ENCODE measurements at regions not wholly inside any gene's neighbourhood (a gene's known extent, or its start where the extent isn't known, plus 50 kb on each side); places are given as distances from the start of the nearest gene placed in this dataset.

GRCh38 chr2:176544991-176545956 is 276.0 kb downstream of the MTX2 start:
- DNase-seq = no peak

DNA sequence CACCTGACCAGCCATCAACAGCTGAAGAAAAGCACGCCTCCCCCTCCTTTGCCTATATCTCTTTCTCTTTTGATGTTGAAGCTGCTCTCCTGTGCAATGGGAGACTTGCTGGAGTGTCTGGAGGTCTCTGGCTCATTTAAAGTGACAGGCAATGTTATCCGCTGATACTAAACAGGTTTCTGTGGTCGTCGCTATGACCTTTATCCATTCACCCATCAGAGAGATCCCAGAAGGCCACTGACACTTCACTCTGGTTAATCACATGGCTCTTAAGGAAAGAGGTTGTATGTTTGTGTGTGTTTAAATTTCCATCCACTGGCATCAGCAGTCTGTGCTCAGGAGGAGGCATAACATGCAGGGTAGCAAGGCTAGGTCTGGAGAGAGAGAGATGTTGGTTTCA is 277.3 kb downstream of the MTX2 start:
- no peak for DNase-seq

- no peak for DNase-seq
Observed at GRCh38 chr2:176552501-176553135, 283.4 kb downstream of the MTX2 start.

DNA sequence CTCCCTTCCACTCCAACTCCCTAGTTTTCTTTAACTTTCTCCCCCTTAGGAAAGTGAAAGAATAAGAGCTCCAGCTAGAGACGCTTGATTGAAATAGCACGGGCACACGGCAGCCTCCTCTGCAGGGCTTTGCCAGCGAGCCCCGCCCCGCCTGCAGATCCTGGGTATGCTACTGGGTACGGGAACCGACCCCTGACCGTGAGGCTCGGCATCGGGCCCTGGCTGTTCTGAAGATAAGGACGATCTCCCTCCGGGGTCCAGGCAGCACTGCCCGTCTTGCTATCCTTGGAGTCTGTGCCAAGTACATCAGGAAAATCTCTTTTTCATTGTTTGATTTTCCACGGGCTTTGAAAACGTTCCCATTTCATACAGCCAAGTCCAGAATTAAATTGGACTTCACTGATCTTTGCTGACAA is 284.5 kb downstream of the MTX2 start:
- DNase-seq = no peak

- DNase-seq = no peak
Observed at GRCh38 chr2:176554101-176555048, 285.1 kb downstream of the MTX2 start.

DNA sequence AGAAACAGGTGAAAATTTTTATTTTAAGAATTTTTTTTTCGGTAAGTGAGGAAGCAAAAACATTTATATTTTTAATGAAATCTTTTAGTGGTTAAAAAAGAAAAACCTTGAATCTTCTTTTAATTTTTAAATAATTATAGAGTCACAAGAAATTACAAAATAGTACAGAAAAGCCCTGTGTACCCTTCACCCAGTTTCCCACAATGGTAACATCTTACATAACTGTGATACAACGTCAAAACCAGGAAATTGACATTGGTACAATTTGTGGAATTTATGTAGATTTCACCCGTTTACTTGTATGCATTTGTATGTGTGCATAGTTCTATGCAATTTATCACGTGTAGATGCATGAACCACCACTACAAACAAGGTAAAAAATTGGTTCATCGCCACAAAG is 285.9 kb downstream of the MTX2 start:
- no peak for DNase-seq

DNA sequence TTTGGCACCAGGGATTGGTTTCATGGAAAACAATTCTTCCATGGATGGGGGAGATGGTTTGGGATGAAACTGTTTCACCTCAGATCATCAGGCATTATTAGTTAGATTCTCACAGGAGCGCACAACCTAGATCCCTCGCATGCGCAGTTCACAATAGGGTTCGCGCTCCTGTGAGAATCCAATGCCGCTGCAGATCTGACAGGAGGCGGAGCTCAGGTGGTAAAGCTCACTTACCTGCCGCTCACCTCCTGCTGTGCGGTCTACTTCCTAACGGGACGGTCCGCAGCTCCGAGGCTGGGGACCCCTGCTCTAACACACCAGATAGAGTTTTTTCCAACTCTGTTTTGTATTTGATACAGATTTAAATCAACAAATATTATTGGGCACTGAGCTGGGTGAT is 286.5 kb downstream of the MTX2 start:
- no peak for DNase-seq

GRCh38 chr2:176556373-176556772 is 287.1 kb downstream of the MTX2 start:
- DNase-seq = no peak

DNA sequence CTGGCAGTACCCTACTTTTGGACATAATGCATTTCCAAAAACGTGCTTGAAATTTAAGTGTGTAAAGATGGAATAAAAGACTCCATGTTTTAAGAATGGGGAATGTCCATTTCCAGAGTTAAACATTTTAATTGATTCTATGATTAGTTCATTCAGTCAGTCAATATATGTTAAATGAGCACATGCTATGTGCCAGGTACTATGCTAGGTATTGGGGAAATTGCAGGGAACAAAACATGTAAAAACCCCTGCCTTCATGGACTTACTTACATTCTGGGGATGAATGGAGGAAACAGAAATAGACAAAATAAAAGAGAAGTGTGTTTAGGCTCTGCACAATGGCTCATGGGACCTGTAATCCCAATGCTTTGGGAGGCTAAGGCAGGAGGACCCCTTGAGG is 288.6 kb downstream of the MTX2 start:
- no peak for DNase-seq

GRCh38 chr2:176558574-176559140 is 289.4 kb downstream of the MTX2 start:
- DNase-seq = no peak

- no peak for DNase-seq
Observed at GRCh38 chr2:176560296-176560695, 291.1 kb downstream of the MTX2 start.

- no peak for DNase-seq
Observed at GRCh38 chr2:176561706-176562105, 292.5 kb downstream of the MTX2 start.

GRCh38 chr2:176562359-176563078 is 293.3 kb downstream of the MTX2 start:
- DNase-seq = no peak

DNA sequence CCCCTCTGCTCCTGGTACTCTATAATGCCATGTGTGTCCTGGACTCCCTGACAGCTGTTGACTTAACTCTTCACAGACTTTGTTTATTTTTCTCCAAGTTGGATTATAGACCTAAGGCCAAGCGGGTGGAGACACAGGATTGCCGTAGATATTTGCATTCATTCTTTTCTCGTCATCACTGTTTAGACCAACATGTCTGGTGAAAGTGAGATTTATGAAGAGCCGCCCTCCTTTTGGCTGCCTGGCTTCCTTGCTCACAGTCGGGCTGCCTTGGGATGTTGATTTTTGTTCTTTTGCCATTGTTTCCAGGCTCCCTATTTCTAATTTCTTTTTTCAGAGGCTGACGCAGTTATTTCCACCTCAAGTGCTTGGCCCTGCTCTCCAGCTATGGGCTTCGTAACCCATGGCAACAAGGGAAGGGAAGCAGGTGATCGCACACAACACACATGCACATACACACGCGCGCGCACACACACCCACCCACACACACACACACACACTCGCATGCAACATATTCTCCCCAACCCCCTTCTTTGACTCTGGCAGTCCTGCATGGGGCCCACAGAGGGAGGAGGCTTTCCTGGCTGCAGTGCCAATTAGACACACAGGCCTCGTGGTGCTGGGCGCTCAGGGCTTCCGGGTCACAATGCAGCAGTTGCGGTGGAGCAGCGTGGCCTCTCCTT is 296.5 kb downstream of the MTX2 start:
- DNase-seq = no peak

GRCh38 chr2:176566496-176566895 is 297.3 kb downstream of the MTX2 start:
- no peak for DNase-seq

GRCh38 chr2:176566961-176567360 is 297.7 kb downstream of the MTX2 start:
- DNase-seq = no peak

DNA sequence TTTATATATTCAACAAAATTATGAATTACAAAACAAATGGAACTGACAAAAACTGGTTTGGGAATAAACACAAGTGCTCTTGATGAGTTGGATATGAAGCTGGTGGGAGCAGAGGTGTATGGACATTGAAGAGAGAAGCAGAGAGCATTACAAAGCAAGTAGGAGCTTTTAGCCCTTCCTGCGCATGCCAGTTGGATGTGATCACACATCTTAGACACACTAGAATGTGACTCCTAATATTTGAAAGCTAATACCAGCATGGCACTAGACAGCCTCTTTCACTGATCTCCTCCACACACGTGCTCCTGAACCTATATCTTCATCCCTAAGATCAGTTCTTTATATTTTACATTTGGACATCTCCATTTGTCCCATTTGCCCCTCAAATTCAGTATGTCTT is 298.1 kb downstream of the MTX2 start:
- no peak for DNase-seq

DNA sequence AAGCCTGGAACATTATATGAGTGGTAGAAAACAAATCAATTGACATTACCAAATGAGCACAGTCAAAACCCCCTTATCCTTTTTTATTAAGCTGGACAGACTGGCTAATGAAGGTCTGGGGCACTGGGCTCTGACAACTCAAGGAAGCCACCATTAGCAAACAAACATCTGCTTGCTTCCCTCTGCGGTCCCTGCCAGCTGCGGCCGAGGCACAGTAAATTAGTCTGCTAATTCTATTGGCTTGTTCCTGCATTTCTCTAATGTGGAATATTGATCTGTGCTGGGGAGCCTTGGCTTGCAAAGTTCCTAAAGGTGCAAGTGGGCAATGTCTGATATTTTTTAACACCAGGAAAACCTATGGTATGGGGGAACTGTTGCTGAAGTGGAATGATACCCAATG is 300.3 kb downstream of the MTX2 start:
- no peak for DNase-seq

DNA sequence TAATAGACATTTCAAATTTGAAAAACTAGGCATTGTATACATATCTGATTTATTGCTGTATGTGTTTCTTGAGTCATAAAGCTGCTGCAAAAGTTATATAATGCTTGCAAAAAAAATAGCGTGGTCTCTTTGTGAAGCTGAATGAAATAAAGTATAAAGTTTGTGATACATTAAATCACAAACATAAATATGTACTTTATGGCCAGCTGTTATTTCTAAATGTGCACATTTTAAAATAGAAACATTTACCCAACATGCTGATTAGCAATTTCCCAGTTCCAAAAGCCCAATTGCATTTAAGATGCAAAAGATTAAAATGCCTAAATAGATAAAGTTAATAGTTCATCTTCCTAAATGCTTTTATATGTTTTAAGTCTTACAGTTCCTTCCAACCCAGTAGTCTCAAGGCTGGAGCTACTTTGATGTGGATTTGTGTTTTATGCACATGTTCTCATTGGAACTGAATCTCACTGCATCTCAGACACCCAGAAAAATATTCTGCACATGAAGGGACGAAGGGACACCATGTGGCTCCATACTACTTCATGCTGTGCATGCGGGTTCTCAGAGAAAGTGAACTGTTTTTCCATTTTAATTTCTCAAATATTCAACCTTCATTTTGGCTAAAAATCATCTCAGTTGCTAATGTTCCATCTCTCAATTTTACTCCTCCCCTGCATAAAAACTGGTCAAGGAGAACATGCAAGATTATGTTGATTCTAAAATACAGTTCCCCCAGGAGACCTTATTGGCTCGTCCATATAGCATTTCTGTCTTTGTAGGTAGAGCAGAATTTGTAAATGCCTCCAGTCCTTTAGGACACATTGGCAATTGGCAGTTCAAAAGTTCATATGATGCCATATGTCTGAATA is 304.6 kb downstream of the MTX2 start:
- DNase-seq = no peak

GRCh38 chr2:176574484-176575236 is 305.4 kb downstream of the MTX2 start:
- no peak for DNase-seq

Data from NCI-H187 treated with DMSO at 0.1 percent for 48 hours (cell line).